WERI-Rb-1 (cell line): ENCODE measurements at regions not wholly inside any gene's neighbourhood (a gene's known extent, or its start where the extent isn't known, plus 50 kb on each side); places are given as distances from the start of the nearest gene placed in this dataset.
A peak's percentile ranks its signal among the peaks of the same experiment; 100 is the strongest.

Experiments used
- DNase-seq: peaks from one replicate; pipeline ENCODE4 v3.0.0-alpha.2; 2020
- H3K27ac ChIP-seq: fragments of 250-450 bp; sonication (Bioruptor Pico); 2 replicates; pipeline ENCODE4 v1.5.1; 2020; ENCODE audit warnings: mild to moderate bottlenecking, moderate library complexity
- H3K27me3 ChIP-seq: fragments of 250-450 bp; sonication (Bioruptor Pico); 2 replicates; pipeline ENCODE4 v1.5.1; 2021; ENCODE audit warnings: mild to moderate bottlenecking, low read depth, moderate library complexity; ENCODE audit not compliant: insufficient read depth, severe bottlenecking
- H3K36me3 ChIP-seq: fragments of 250-450 bp; sonication (Bioruptor Pico); 2 replicates; pipeline ENCODE4 v1.5.1; 2020; ENCODE audit warnings: mild to moderate bottlenecking, moderate library complexity
- H3K4me3 ChIP-seq: 2 replicates; pipeline ENCODE4 v1.5.1; 2011; ENCODE audit warnings: low read depth, mild to moderate bottlenecking, control low read depth, low read length
- H3K9me3 ChIP-seq: fragments of 250-450 bp; sonication (Bioruptor Pico); 2 replicates; pipeline ENCODE4 v1.5.1; 2021; ENCODE audit warnings: mild to moderate bottlenecking, moderate library complexity; ENCODE audit not compliant: severe bottlenecking
- CTCF ChIP-seq: IDR thresholded peaks from 2 replicates; pipeline ENCODE4 v1.5.1; 2011; ENCODE audit warnings: low read depth, mild to moderate bottlenecking, control low read depth, inconsistent platforms, low read length

GRCh38 chr4:34105311-34105710, 2139.0 kb downstream of the ARAP2 start:
- Histone ChIP-seq H3K27me3 (no peaks in the 10 kb centered on the region), H3K27ac (no peak overlapping the region), H3K9me3 (no peaks in the 10 kb centered on the region), H3K4me3 (no peak overlapping the region), H3K36me3 (no peaks in the 10 kb centered on the region)
- TF ChIP-seq CTCF, result no peak
- no peak for DNase-seq

- TF ChIP-seq CTCF, result no peak
- no peak overlapping the region for H3K4me3 ChIP-seq
- no peaks in the 10 kb centered on the region for H3K9me3 ChIP-seq
- H3K27ac ChIP-seq, result no peak overlapping the region
- no peaks in the 10 kb centered on the region for H3K36me3 ChIP-seq
- no peak for DNase-seq
- H3K27me3 ChIP-seq, result no peaks in the 10 kb centered on the region
Observed at GRCh38 chr4:34108391-34108790, 2135.9 kb downstream of the ARAP2 start.

DNA sequence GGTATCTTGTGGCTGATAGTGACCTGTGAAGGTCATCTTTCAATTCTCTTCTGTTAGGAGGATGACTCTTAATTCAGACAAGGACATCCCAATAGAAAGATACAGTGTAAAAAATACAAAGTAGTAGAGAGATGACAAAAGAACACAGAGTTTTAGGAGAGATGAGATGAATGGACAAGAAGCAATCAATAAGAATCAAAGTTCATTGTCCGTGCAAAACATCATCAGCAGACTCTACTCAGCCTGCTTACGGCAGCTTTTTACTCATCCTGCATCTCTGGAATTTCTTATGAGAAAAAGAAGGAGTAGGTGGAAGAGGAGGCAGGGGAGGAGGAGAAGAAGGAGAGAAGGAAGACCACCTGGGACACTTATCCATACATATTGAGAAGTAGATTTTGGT, 2131.7 kb downstream of the ARAP2 start:
- Histone ChIP-seq H3K27me3 (no peaks in the 10 kb centered on the region), H3K4me3 (no peak overlapping the region), H3K36me3 (no peaks in the 10 kb centered on the region), H3K9me3 (no peaks in the 10 kb centered on the region), H3K27ac (no peak overlapping the region)
- DNase-seq, result no peak
- TF ChIP-seq CTCF, result no peak

GRCh38 chr4:34138385-34138784, 2105.9 kb downstream of the ARAP2 start:
- H3K9me3 ChIP-seq, result no peaks in the 10 kb centered on the region
- no peak for TF ChIP-seq CTCF
- DNase-seq, result no peak

DNA sequence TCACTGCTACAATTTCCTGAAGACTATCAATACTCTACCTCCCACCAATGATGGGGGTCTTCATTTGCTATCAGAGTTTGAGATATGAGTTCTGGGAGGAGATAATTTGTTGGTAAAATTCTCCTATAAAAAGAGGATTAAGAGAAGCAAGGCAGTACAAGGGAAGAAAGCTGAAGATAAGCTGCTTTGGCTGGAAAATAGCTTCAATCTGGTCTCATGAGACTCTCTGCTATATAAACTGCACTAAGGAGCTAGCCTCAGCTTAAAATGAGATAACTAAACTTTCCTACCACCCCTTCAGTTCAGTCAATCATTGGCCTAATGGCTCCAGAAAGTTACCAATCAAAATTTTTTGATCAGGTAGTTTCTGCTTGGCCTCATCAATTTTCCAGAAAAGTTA, 2105.0 kb downstream of the ARAP2 start:
- Histone ChIP-seq H3K9me3 (no peaks in the 10 kb centered on the region), H3K4me3 (no peak overlapping the region), H3K36me3 (no peaks in the 10 kb centered on the region), H3K27me3 (no peaks in the 10 kb centered on the region), H3K27ac (no peak overlapping the region)
- peak; percentile 13 for DNase-seq
- TF ChIP-seq CTCF, result no peak

More at GRCh38 chr4:34138385-34138784, 2105.9 kb downstream of the ARAP2 start:
- Histone ChIP-seq H3K27me3 (no peaks in the 10 kb centered on the region), H3K4me3 (no peak overlapping the region), H3K36me3 (no peaks in the 10 kb centered on the region), H3K27ac (no peak overlapping the region)

GRCh38 chr4:34148322-34148908, 2095.9 kb downstream of the ARAP2 start:
- no peak for DNase-seq
- no peak for TF ChIP-seq CTCF
- H3K9me3 ChIP-seq, result no peaks in the 10 kb centered on the region
- no peaks in the 10 kb centered on the region for H3K27me3 ChIP-seq
- H3K27ac ChIP-seq, result no peak overlapping the region
- H3K4me3 ChIP-seq, result no peak overlapping the region
- no peaks in the 10 kb centered on the region for H3K36me3 ChIP-seq
